ENCODE measurements at regions not wholly inside any gene's neighbourhood (a gene's known extent, or its start where the extent isn't known, plus 50 kb on each side); places are given as distances from the start of the nearest gene placed in this dataset.

GRCh38 chr10:9858816-9859215, 1158.9 kb upstream of the CELF2 start:
- POLR2A ChIA-PET (ENCODE audit: unreplicated experiment) = no interaction called here
- Histone ChIP-seq H3K9me2 (ENCODE audit: insufficient read depth) (no peaks in the 10 kb centered on the region), H3K27me3 (ENCODE audit: insufficient read depth, low read depth) (no peaks in the 10 kb centered on the region), H3K4me3 (no peak overlapping the region), H2AFZ (no peak overlapping the region), H3K27ac (no peak overlapping the region), H4K20me1 (ENCODE audit: insufficient read depth) (no peaks in the 10 kb centered on the region), H3K9me3 (ENCODE audit: insufficient read depth, low read depth) (no peaks in the 10 kb centered on the region), H3K79me2 (ENCODE audit: low read depth) (no peaks in the 10 kb centered on the region), H3F3A (ENCODE audit: insufficient read depth, low read depth) (no peaks in the 10 kb centered on the region), H3K4me2 (no peak overlapping the region), H3K4me1 (replicated peaks; ENCODE audit: insufficient read depth) (no peaks in the 10 kb centered on the region), H3K36me3 (ENCODE audit: low read depth) (no peaks in the 10 kb centered on the region)
- no peak for DNase-seq
- no TSS peak for BruUV-seq (replicated peaks)
- intact Hi-C loops (cut with micrococcal nuclease; ENCODE audit: unreplicated experiment) = no loop called here
- CTCF ChIA-PET = no interaction called here
- TF ChIP-seq EZH2 (IDR thresholded peaks at IDR 0.05; ENCODE audit: low read depth) = no peak
- TF ChIP-seq, protein P1, sequence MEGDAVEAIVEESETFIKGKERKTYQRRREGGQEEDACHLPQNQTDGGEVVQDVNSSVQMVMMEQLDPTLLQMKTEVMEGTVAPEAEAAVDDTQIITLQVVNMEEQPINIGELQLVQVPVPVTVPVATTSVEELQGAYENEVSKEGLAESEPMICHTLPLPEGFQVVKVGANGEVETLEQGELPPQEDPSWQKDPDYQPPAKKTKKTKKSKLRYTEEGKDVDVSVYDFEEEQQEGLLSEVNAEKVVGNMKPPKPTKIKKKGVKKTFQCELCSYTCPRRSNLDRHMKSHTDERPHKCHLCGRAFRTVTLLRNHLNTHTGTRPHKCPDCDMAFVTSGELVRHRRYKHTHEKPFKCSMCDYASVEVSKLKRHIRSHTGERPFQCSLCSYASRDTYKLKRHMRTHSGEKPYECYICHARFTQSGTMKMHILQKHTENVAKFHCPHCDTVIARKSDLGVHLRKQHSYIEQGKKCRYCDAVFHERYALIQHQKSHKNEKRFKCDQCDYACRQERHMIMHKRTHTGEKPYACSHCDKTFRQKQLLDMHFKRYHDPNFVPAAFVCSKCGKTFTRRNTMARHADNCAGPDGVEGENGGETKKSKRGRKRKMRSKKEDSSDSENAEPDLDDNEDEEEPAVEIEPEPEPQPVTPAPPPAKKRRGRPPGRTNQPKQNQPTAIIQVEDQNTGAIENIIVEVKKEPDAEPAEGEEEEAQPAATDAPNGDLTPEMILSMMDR (conservative IDR thresholded peaks at IDR 0.05) = no peak

DNA sequence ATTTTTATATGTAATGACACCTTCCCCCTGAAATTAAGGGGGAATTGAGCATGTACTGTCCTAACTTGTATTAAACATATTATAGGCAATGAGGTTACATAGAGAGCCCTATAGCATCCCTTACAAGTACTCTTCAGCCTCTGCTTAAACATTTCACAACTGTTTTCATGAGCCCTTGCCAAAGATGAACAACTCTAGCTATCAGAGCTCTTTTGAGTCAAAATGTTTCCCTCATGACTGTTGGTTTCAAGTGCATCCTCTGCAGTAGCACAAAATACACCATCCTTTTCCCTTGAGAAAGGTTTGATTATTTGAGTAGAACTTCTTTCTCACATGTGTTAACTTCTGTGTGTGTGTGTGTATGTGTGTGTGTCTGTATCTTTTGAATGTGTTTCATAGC, 1157.6 kb upstream of the CELF2 start:
- no peaks in the 10 kb centered on the region for H3F3A ChIP-seq (ENCODE audit: insufficient read depth, low read depth)
- intact Hi-C loops (cut with micrococcal nuclease; ENCODE audit: unreplicated experiment) = no loop called here
- H4K20me1 ChIP-seq (ENCODE audit: insufficient read depth) = no peaks in the 10 kb centered on the region
- no peaks in the 10 kb centered on the region for H3K9me2 ChIP-seq (ENCODE audit: insufficient read depth)
- H3K9me3 ChIP-seq (ENCODE audit: insufficient read depth, low read depth) = no peaks in the 10 kb centered on the region
- POLR2A ChIA-PET (ENCODE audit: unreplicated experiment) = no interaction called here
- no peaks in the 10 kb centered on the region for H3K27me3 ChIP-seq (ENCODE audit: insufficient read depth, low read depth)
- no peak overlapping the region for H2AFZ ChIP-seq
- TF ChIP-seq EZH2 (IDR thresholded peaks at IDR 0.05; ENCODE audit: low read depth) = no peak
- TF ChIP-seq, protein P1 (conservative IDR thresholded peaks at IDR 0.05) = no peak
- CTCF ChIA-PET = no interaction called here
- H3K36me3 ChIP-seq (ENCODE audit: low read depth) = no peaks in the 10 kb centered on the region
- BruUV-seq (replicated peaks) = no TSS peak
- H3K4me3 ChIP-seq = no peak overlapping the region
- no peaks in the 10 kb centered on the region for H3K79me2 ChIP-seq (ENCODE audit: low read depth)
- no peak overlapping the region for H3K27ac ChIP-seq
- no peaks in the 10 kb centered on the region for H3K4me1 ChIP-seq (replicated peaks; ENCODE audit: insufficient read depth)
- H3K4me2 ChIP-seq = no peak overlapping the region
- no peak for DNase-seq

- no peaks in the 10 kb centered on the region for H4K20me1 ChIP-seq (ENCODE audit: insufficient read depth)
- no peak for TF ChIP-seq EZH2 (IDR thresholded peaks at IDR 0.05; ENCODE audit: low read depth)
- TF ChIP-seq, protein P1 (conservative IDR thresholded peaks at IDR 0.05) = no peak
- no peaks in the 10 kb centered on the region for H3K36me3 ChIP-seq (ENCODE audit: low read depth)
- CTCF ChIA-PET = no interaction called here
- no peaks in the 10 kb centered on the region for H3K9me3 ChIP-seq (ENCODE audit: insufficient read depth, low read depth)
- no peak overlapping the region for H3K4me3 ChIP-seq
- H3K4me1 ChIP-seq (replicated peaks; ENCODE audit: insufficient read depth) = no peaks in the 10 kb centered on the region
- no peak overlapping the region for H2AFZ ChIP-seq
- no peaks in the 10 kb centered on the region for H3F3A ChIP-seq (ENCODE audit: insufficient read depth, low read depth)
- DNase-seq = no peak
- H3K27me3 ChIP-seq (ENCODE audit: insufficient read depth, low read depth) = no peaks in the 10 kb centered on the region
- H3K27ac ChIP-seq = no peak overlapping the region
- no peaks in the 10 kb centered on the region for H3K79me2 ChIP-seq (ENCODE audit: low read depth)
- POLR2A ChIA-PET (ENCODE audit: unreplicated experiment) = no interaction called here
- no peaks in the 10 kb centered on the region for H3K9me2 ChIP-seq (ENCODE audit: insufficient read depth)
- intact Hi-C loops (cut with micrococcal nuclease; ENCODE audit: unreplicated experiment) = no loop called here
- no TSS peak for BruUV-seq (replicated peaks)
- no peak overlapping the region for H3K4me2 ChIP-seq
These were observed 1154.0 kb upstream of the CELF2 start for GRCh38 chr10:9863559-9864121.
